GM19468 (cell line): ENCODE measurements at regions not wholly inside any gene's neighbourhood (a gene's known extent, or its start where the extent isn't known, plus 50 kb on each side); places are given as distances from the start of the nearest gene placed in this dataset.

Experiments used
- ATAC-seq: cut with Tn5 transposase; IDR thresholded peaks from one replicate; pipeline ENCODE4 v1.9.1; 2021; ENCODE audit warnings: mild to moderate bottlenecking, moderate library complexity, moderate number of reproducible peaks; ENCODE audit not compliant: unreplicated experiment; ENCODE audit errors: extremely low read depth

- no peak for ATAC-seq
Observed at GRCh38 chr14:22039938-22040780, 366.5 kb upstream of the OR4E1 start.

DNA sequence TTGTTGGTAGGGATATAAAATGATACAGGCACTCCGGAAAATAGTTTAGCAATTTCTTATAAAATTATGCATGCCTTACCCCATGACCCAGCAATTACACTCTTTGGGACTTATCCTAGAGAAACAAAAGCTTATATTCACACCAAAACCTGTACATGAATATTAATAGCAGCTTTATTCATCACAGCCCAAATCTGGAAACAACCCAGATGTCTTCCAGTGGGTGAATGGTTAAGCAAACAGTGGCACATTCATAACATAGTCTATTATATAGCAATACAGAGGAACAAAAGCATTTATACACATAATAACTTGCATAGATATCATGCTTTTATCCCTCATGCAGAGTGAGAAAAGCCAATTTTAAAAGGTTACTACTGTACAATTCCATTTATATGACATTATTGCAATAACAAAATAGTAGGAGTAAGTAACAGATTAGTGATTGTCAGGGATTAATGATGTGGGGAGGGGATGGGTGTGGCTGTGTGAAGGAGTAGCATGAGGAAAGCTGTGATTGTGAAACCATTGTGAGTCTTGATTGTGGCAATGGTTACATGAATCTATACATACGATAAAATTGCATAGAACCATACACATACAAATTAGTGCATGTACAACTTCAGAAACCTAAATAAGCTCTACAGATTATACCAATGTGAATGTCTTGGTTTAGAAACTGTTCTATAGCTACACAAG, 363.1 kb upstream of the OR4E1 start:
- ATAC-seq = no peak

- ATAC-seq = no peak
Observed at GRCh38 chr14:22026527-22026926, 352.9 kb upstream of the OR4E1 start.

DNA sequence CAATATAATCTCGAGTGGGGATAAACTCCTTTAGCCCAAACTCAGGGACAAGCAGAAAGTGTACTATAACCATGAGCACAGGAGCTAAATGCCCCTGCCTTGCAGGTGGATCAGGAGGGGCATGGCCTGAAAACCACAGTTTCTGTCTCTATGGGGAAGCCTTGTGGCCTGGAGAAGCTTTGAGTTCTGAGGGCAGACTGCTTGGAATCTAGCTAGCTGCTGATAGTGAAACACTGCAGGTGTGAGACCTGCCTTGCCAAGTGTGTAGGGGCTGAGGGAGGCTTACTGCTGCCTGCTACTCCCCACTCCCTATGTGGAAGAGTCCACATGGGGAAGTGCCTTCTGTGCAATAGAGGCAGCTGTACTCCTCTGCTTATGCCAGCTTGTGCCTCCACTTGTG, 352.3 kb upstream of the OR4E1 start:
- ATAC-seq = no peak

GRCh38 chr14:22024137-22024536, 350.5 kb upstream of the OR4E1 start:
- ATAC-seq = no peak

DNA sequence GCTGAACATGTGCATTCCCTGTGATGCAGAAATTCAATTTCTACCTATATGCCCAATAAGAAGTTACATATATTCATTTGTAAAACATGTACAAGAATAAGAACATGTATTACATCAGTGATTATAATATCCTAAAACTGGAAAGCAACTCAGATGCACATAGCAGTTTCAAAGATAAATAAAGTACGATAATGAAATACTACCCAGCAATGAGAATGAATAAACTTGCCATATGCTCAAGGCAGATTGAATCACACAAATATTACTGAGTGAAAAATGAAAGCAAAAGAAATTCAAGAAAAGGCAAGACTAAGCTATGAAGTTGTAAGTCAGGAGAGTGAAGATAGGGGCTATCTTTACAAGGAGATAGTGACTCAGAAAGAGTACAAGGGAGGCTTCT, 345.3 kb upstream of the OR4E1 start:
- ATAC-seq = no peak

- no peak for ATAC-seq
Observed at GRCh38 chr14:22012452-22012851, 338.8 kb upstream of the OR4E1 start.

DNA sequence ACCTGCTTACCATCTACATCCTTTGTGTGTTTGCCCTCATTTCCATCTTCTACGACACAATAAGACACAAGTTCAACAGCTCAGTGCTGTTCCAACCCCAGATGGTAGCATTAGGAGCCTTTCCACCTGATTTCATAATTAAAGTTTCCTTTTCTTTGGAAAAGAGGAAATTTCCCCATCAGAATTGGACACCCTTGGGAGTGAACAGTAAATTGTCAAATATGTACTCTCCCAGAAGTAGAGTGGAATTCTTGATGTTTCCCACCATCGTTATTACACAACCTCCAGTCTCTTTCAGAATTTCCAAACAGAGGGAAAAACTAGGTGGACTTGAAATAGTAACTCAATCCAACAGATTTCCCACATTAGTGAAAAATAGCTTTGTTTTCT, 337.6 kb upstream of the OR4E1 start:
- ATAC-seq = no peak

DNA sequence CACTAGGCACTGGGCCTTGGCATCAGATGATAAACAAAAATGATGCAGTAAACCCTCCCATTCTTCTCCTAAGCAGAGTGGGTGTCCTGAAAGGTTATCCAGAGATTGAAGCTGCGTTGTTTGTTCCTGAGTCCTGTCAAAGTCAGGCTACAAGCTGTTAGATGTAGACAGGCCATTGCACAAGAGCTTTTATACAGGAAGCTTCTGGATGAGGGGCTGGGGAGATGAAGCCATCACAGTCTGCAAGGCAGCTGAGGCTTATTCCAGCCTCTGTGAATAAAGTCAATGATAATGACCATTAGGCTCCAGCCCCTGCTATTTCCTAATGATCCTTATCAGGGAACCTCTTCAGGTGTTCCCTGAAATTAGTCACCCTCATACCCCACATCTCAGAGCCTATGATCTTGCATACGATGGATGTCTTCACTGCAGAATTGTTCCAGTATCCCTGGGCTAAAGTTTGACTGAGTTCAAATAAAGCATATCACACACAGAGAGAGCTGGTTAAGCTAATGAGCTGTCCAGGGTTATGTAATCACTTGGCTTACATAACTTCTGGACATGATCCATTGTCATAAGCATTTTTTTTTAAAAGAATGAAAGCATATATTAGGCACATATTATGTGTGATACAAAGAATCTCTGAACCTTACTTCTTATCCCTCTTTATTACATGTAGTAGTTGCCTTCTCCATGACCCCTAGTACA, 337.1 kb upstream of the OR4E1 start:
- ATAC-seq = no peak

- no peak for ATAC-seq
Observed at GRCh38 chr14:22008766-22009165, 335.1 kb upstream of the OR4E1 start.

GRCh38 chr14:22007784-22008412, 334.3 kb upstream of the OR4E1 start:
- no peak for ATAC-seq

GRCh38 chr14:22007363-22007762, 333.7 kb upstream of the OR4E1 start:
- ATAC-seq = no peak

GRCh38 chr14:22003461-22003860, 329.8 kb upstream of the OR4E1 start:
- no peak for ATAC-seq

GRCh38 chr14:22002860-22003284, 329.3 kb upstream of the OR4E1 start:
- ATAC-seq = no peak

- no peak for ATAC-seq
Observed at GRCh38 chr14:21999402-21999801, 325.8 kb upstream of the OR4E1 start.

- ATAC-seq = no peak
Observed at GRCh38 chr14:21997300-21997699, 323.7 kb upstream of the OR4E1 start.

- no peak for ATAC-seq
Observed at GRCh38 chr14:21995332-21995731, 321.7 kb upstream of the OR4E1 start.

- no peak for ATAC-seq
Observed at GRCh38 chr14:21993837-21994236, 320.2 kb upstream of the OR4E1 start.

DNA sequence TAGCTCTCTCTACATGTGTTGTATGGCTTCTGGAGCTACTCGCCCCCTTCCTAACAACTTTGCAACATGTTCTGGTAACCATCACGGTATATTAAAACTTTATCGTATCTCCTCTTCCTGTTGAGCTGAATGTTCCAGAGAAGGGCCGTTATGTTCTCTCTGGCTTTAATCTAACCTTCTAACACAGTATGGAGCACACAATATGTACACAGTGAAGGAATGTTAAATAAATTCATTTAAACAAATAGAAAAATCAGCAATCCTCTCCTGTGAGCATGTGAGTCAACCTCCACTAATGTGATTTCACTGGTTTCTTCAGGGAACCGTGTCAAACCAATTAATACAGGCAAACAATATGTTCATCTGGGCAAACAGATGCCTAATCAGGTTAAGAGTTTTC, 319.5 kb upstream of the OR4E1 start:
- no peak for ATAC-seq

- ATAC-seq = no peak
Observed at GRCh38 chr14:21991130-21991529, 317.5 kb upstream of the OR4E1 start.

DNA sequence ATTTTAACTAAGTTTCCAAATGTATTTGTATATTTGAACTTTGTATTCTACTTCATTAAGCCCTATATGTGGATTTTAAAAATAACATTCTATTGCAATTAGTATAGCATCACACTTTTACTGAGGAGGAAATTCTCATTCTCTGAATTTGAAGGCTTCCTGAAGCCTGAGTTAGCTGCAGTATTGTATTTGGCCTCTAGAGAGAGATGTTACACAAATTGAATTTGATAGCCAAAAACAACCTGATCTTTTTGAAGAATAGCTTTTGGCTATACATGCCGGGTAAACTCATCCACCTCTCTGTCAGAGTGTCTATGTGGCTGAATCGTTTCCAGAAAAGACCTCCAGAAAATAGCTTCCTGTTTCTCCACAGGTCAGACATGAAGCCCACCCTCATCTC, 316.5 kb upstream of the OR4E1 start:
- ATAC-seq = no peak
